MCF 10A (cell line): ENCODE measurements at regions not wholly inside any gene's neighbourhood (a gene's known extent, or its start where the extent isn't known, plus 50 kb on each side); places are given as distances from the start of the nearest gene placed in this dataset.

Experiments
- BruUV-seq: library from RNA; stranded (reverse); fragments of 400-500 nt; replicated peaks from 2 replicates; lab custom pipeline; 2021; lab: Mats Ljungman, UMichigan
- CTCF ChIA-PET: fragments of 300-600 bp; sonication (Branson Sonifier 250); formaldehyde crosslinking; extraction: SDS; loops from one replicate; lab custom pipeline; 2021; ENCODE audit warnings: antibody characterized with exemption, inconsistent platforms; lab: Yijun Ruan, JAX
- POLR2A ChIA-PET: fragments of 300-600, 350-650 bp; sonication (Branson Sonifier 250); formaldehyde crosslinking; extraction: SDS; loops from one replicate; lab custom pipeline; 2020; ENCODE audit warnings: antibody characterized with exemption, inconsistent platforms; lab: Yijun Ruan, JAX
- DNase-seq: peaks from one replicate; pipeline ENCODE4 v3.0.0-alpha.2; 2018; ENCODE audit not compliant: unreplicated experiment
- H3K27ac Mint-ChIP-seq: one replicate; pipeline ENCODE4 v1.8.0; 2022; ENCODE audit warnings: mild to moderate bottlenecking, low read depth, mixed read lengths; ENCODE audit not compliant: unreplicated experiment
- H3K27me3 Mint-ChIP-seq: one replicate; pipeline ENCODE4 v1.8.0; 2022; ENCODE audit warnings: mixed read lengths; ENCODE audit not compliant: insufficient read depth, unreplicated experiment
- H3K36me3 Mint-ChIP-seq: one replicate; pipeline ENCODE4 v1.8.0; 2022; ENCODE audit warnings: mild to moderate bottlenecking, moderate library complexity, mixed read lengths; ENCODE audit not compliant: insufficient read depth, unreplicated experiment
- H3K4me1 Mint-ChIP-seq: one replicate; pipeline ENCODE4 v1.8.0; 2022; ENCODE audit warnings: mixed read lengths; ENCODE audit not compliant: insufficient read depth, unreplicated experiment
- H3K4me3 Mint-ChIP-seq: one replicate; pipeline ENCODE4 v1.8.0; 2022; ENCODE audit warnings: mild to moderate bottlenecking, moderate library complexity, mixed read lengths; ENCODE audit not compliant: unreplicated experiment
- H3K9me3 Mint-ChIP-seq: one replicate; pipeline ENCODE4 v1.8.0; 2022; ENCODE audit warnings: mixed read lengths; ENCODE audit not compliant: unreplicated experiment
- intact Hi-C: fragments of 100-400 bp; cut with micrococcal nuclease; formaldehyde crosslinking; loops from 2 replicates; pipeline ENCODE4 v1.14.1; 2022
- TF ChIP-seq, protein P1 (sequence below): fragments of 200-600 bp; IDR thresholded peaks from one replicate; pipeline ENCODE4 v1.8.0; 2022; ENCODE audit warnings: antibody characterized with exemption, mild to moderate bottlenecking; ENCODE audit not compliant: unreplicated experiment

DNA sequence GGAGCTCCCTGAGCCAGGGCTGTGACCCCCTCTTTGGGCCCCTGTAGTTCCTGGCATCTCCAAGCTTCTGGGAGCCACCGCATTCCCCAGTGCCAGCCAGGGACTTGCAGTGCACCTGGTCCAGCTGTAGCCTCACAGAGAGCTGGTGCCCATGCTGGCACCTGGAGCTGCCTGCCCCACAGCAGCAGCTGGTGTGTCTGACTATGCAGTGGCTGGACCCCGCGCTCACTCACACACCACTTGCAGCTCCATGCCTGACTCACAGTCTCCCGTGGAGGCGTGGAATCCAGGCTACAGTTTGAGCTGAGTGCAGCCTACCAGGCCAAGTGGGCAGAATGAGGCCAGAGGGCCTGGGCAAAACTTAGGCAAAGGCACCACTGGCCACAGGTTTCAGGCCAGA lies 102.2 kb upstream of the NAMPT start:
- DNase-seq: no peak
- no peak overlapping the region for H3K4me3 Mint-ChIP-seq
- H3K9me3 Mint-ChIP-seq: no peaks in the 10 kb centered on the region
- H3K27me3 Mint-ChIP-seq: no peaks in the 10 kb centered on the region
- peaks cover 5% of the 10 kb centered on the region for H3K36me3 Mint-ChIP-seq
- CTCF ChIA-PET: interaction anchor here (0.6 to 0.7 kb wide), 2 partner anchors 16 to 349 kb away, joined by 3 read pairs; no protein-coding TSS in a partner anchor
- intact Hi-C loops: no loop called here
- BruUV-seq: no TSS peak
- TF ChIP-seq, protein P1, sequence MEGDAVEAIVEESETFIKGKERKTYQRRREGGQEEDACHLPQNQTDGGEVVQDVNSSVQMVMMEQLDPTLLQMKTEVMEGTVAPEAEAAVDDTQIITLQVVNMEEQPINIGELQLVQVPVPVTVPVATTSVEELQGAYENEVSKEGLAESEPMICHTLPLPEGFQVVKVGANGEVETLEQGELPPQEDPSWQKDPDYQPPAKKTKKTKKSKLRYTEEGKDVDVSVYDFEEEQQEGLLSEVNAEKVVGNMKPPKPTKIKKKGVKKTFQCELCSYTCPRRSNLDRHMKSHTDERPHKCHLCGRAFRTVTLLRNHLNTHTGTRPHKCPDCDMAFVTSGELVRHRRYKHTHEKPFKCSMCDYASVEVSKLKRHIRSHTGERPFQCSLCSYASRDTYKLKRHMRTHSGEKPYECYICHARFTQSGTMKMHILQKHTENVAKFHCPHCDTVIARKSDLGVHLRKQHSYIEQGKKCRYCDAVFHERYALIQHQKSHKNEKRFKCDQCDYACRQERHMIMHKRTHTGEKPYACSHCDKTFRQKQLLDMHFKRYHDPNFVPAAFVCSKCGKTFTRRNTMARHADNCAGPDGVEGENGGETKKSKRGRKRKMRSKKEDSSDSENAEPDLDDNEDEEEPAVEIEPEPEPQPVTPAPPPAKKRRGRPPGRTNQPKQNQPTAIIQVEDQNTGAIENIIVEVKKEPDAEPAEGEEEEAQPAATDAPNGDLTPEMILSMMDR: no peak
- H3K4me1 Mint-ChIP-seq: no peaks in the 10 kb centered on the region
- POLR2A ChIA-PET: no interaction called here
- no peak overlapping the region for H3K27ac Mint-ChIP-seq

DNA sequence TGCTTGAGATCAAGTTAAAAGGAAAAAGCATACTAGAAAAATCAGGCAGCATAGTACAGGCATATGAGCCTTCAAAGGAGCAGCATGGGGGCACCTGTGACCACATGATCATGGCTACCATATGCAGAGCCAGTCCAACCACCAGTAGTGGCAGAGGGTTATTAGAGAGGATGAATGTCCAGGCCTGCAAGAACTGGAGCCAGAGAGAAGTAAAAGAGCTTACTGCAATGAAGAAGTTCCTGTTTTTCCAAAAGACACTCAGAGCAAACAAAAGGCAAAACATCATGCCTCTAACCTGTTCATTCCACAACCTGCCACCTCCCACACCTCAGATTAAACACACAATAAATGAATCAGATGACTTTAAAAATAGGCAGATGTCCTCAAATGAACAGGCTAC lies 99.6 kb upstream of the NAMPT start:
- CTCF ChIA-PET: no interaction called here
- no peak for DNase-seq

DNA sequence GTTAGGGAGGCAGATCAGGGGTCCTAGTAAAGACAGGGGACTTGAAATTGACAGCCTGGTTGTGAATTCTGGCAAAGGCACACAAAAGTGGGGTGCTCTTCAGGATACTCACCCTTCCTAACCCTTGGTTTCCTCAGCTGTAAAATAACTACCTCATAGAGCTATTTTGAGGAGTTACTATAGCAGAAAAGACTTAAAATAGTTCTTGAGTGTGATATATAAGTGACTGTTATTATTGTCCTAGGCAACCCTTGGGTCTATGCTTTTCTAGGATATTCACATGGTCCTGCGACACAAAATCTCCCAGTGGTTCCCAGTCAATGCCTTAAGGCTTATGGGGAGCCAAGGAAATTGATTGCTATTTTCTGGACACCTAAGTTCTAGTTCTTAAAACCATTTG lies 98.1 kb upstream of the NAMPT start:
- Mint-ChIP-seq H3K4me3 (no peak overlapping the region), H3K9me3 (no peaks in the 10 kb centered on the region), H3K4me1 (peaks cover 3% of the 10 kb centered on the region), H3K36me3 (no peaks in the 10 kb centered on the region), H3K27ac (no peak overlapping the region), H3K27me3 (no peaks in the 10 kb centered on the region)
- POLR2A ChIA-PET: no interaction called here
- TF ChIP-seq, protein P1: no peak
- CTCF ChIA-PET: no interaction called here
- BruUV-seq: no TSS peak
- intact Hi-C loops: no loop called here
- no peak for DNase-seq

More for the DNA sequence above, 99.6 kb upstream of the NAMPT start:
- Mint-ChIP-seq H3K4me1 (no peaks in the 10 kb centered on the region), H3K9me3 (no peaks in the 10 kb centered on the region), H3K27ac (no peak overlapping the region), H3K27me3 (no peaks in the 10 kb centered on the region), H3K4me3 (no peak overlapping the region), H3K36me3 (peaks cover under 1% of the 10 kb centered on the region)
- no TSS peak for BruUV-seq
- TF ChIP-seq, protein P1: no peak
- POLR2A ChIA-PET: interaction anchor here (1.4 to 1.5 kb wide), 2 partner anchors 11 to 33 kb away, joined by 3 to 4 read pairs; no protein-coding TSS in a partner anchor
- intact Hi-C loops: no loop called here

DNA sequence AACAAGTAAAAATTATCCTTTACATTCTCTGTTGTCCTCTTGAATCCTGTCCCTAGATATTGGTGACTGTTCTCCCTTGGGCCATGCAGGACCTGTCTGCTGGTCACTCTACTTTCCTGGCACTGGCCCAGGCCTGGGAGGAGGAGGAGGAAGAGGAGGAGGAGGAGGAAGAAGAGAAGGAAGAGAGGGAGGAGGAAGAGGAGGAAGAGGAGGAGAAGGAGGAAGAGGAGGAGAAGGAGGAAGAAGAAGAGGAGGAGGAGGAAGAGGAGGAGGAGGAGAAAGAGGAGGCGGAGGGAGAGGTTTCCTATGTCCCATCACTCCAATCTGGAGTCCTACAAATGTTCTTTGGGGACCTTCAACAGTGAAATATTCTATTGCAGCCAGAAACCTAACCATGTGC lies 97.3 kb upstream of the NAMPT start:
- H3K27ac Mint-ChIP-seq: no peak overlapping the region
- no TSS peak for BruUV-seq
- CTCF ChIA-PET: no interaction called here
- POLR2A ChIA-PET: no interaction called here
- DNase-seq: no peak
- no peaks in the 10 kb centered on the region for H3K27me3 Mint-ChIP-seq
- TF ChIP-seq, protein P1: no peak
- intact Hi-C loops: no loop called here
- no peaks in the 10 kb centered on the region for H3K9me3 Mint-ChIP-seq
- no peak overlapping the region for H3K4me3 Mint-ChIP-seq
- H3K36me3 Mint-ChIP-seq: no peaks in the 10 kb centered on the region
- peaks cover 10% of the 10 kb centered on the region for H3K4me1 Mint-ChIP-seq
